NK-92 treated with Interleukin-12 subunit alpha and Interleukin-12 subunit beta, amount 100 ng/mL, for 24 hours (cell line): ENCODE measurements at regions not wholly inside any gene's neighbourhood (a gene's known extent, or its start where the extent isn't known, plus 50 kb on each side); places are given as distances from the start of the nearest gene placed in this dataset.
A peak's percentile ranks its signal among the peaks of the same experiment; 100 is the strongest.

Experiments
- DNase-seq: peaks from one replicate; lab custom pipeline; 2025; lab: John Stamatoyannopoulos, UW

DNA sequence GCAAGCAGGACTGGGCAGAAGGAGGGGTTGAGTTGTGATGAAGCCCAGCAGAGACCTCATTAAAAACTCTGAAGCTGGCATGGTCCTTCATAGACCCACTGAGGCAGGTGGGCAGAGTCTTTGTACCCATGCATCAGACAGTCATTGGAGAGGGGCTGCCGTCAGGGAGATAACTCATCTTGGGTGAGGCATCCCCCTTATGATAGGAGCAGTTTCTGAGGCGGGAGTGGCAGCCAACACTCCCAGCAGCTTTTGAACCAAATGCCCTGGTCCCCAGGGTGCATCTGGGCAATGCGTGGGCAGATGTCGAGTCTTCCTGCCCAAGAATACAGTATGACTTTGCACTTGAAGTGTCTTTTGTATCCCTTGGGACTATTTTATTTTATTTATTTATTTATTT, 68.1 kb downstream of the HTR5A start:
- DNase-seq = no peak

- no peak for DNase-seq
Measured at GRCh38 chr7:155141562-155141961, 71.4 kb downstream of the HTR5A start.

DNA sequence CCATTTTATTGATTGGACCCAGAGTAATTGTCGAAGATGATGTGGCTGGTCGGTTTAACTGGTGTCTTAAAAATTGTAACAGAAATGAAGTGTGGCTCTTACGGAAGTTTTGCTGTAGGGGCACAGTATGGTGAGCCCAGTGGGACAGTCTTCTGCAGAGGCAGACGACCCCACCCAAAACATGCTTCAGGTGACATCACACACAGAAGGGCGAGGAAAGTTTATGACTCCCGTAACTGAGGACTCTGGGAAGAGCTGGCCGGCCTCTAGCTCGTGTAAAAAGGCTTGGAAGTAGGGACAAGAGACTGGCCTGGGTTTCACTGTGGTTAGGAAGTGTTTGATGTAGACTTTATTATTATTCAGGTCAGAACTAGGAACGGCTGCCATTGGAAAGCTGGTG, 73.3 kb downstream of the HTR5A start:
- DNase-seq = no peak

GRCh38 chr7:155144371-155144770, 74.2 kb downstream of the HTR5A start:
- DNase-seq = no peak

DNA sequence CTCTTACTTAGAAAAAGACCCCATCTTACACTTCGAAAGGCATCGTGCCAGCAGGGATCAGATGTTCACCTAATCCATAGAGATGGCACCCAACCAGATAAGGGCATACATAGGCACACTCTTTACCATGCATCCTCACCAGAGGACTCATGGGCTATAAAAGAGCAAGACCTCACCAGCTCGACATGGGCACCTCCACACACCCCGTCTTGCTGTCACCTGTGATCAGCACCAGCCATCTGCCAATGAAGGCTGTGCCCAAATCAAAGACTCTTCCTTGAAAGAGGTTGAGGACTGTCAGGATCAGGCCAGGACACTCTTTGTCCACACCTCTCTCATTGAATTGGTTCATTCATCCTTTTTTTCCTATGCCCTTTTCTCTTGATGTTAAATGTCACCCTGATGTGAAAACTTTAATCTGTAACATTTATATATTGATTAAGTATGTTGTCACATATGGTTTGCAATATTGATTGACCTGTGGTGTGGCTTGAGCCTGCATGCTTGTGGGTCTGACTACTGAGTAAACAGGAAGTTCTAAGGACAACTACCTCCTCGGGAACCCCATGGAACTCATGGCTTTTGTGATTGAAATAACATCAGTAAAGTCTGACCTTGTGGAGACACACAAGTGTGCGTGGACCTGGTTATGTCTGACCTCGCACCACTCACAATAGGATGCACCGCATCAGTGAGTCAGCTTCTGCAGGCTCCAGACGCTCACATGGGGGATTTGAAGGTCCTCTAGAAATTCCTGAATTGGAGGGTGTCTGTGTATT, 75.5 kb downstream of the HTR5A start:
- no peak for DNase-seq

DNA sequence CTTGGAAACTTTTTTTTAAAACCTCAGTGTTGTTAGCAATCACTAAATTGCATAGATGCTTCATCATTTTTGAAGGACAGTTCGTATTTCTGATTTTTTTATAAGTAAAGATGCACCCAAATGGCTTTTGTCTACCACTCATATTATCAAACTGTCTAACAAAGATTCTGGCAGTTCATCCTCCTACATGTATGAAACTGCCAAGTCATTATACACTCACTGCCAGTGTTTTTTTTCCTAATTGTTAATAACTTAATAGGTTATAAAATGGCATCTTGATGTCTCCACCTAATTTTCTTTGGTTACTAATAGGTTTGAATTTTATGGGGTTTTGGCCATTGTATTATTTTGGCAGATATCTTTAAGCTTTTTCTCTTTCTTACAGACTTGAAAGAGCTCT, 77.0 kb downstream of the HTR5A start:
- DNase-seq = no peak

DNA sequence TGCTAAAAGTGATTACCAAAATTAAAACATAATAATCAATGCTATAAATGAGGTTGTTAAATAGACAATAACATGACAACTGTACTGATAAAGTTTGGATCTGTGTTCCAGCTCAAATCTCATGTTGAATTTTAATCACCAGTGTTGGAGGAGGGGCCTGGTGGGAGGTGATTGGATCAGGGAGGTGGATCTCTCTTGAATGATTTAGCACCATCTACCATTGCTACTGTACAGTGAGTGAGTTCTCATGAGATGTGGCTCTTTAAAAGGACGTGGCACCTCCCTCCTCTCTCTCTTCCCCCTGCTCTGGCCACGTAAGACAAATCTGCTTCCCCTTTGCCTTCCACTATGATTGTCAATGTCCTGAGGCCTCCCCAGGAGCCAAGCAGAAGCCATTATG, 77.5 kb downstream of the HTR5A start:
- DNase-seq = no peak

DNA sequence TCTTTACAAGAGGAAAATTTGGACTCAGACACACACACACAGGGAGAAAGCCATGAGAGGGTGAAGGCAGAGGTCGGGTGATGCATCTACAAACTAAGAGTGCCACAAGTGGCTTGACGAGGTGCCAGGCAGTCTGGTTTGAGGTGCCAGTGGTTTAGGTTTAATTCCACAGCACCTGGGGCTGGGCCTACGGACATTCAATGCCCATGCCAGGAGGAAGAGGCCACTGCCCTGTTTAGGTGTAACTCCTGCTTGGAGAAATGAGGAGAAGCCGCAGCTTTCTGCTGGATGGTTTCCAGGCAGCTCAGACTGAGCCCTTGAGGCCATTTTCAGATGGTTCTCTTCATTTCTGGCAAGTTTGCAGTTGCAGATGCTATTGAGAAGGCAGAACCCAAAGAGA, 83.6 kb downstream of the HTR5A start:
- DNase-seq = no peak

- no peak for DNase-seq
Measured at GRCh38 chr7:155154586-155154985, 84.5 kb downstream of the HTR5A start.

GRCh38 chr7:155161690-155162089, 91.6 kb downstream of the HTR5A start:
- DNase-seq = no peak

GRCh38 chr7:155162422-155162821, 92.3 kb downstream of the HTR5A start:
- DNase-seq = no peak

- DNase-seq = no peak
Measured at GRCh38 chr7:155163696-155164095, 93.6 kb downstream of the HTR5A start.

DNA sequence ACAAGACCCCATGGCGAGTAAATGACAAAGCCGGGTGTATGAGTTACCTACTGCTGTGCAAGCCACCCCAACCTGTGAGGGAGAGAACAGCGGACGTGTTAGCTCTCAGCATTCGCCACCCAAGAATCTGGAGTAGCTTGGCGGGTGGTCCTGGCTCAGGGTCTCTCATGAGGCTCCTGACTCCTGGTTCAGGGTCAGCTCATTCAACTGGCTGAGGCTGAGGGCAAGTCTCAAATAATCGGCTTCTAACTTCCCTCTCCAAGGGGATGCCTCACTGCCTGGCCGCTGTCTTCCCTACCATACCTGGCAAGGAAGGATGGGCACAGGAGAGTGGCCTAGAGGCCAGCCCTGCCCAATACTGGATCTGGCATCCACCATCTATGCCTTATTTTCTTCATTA, 94.2 kb downstream of the HTR5A start:
- no peak for DNase-seq

DNA sequence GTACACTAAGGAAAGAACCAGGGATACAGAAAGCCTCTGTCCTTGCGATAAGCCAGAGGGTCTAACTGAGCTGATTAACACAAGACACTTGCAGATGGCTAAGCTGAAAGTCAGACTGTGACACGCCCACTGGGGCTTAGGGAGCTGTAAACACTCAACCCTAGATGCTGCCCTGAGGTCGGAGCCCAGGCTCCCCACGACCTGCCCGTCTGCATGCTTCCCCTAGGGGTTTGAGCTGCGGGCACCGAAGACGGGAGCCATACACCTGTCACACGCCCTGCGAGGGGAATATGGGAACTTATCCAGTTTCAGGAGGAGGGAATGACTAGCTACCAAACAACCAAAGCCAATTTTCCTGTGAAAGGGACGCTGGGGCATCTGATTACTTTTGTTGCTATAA, 96.0 kb downstream of the HTR5A start:
- DNase-seq = no peak

DNA sequence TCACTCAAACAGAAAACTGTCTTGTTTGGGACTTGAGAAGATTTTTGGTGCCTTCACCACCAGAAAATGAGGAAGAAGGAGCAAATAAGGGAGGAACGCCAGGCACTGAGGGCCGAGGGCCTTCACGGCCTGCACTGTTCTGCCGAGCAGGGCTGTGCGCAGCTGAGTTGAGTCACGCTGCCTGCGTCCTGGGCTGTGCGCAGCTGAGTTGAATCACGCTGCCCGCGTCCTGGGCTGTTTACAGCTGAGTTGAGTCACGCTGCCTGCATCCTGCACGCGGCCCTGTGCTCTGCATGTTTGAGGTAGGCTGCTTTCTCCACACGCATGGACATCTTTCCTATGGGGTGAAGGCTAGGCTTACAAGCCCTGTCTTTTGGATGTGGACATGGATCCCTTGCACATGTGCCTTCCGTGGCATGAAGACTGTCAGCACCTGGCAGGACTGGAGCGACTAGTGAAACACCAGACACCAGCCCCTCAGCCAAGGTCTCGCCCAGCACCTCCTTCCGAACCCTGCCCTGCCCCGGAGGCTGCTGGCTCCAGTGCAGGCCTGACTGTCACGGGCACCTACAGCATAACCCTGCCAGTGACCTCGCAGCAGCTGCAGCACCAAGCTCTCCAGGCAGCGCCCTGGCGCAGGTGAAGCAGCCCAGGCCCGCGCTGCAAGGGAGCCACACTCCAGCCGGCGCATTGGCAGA, 96.7 kb downstream of the HTR5A start:
- peak; percentile 81 for DNase-seq

GRCh38 chr7:155167706-155168365, 97.7 kb downstream of the HTR5A start:
- no peak for DNase-seq

DNA sequence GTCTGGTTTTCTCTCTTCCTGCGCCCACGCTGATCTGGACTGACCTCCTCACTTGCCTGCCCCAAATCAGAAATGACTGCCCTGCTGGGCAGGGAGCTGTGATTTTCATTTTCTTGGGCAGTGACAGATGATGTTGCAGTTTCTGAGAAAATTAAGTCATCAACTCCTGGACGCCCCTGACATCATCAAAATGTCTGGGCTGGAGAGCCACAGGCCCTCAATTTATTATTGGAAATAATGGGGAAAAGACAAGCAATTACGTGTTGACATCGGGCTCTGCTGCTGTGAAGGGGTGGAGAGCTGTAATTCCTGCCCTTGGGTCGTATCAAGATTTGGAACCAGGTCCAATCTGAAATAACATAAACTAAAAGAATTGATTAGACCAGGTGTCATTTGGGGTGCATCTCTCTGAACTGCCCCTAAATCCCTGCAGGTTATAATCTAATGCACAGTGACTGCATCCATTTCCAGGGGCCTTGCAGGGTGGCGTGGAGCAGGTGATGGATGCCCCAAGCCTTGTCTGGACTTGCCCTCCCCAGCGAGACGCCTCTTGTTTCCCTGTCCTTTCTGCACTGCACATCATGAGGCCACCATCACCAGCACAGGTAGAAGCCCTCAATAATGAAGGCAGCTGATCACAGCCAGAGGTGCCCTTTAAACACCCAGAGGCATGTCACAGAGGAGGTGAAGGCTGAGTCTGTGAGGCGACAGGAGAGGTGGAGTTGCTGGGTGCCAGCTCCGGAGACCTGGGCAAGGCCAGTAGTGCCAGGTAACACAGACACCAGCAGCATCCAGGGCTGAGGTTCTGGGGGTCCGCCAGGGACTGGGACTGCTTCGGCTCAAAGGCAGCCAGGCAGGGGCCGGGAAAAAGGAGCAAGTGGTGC, 98.7 kb downstream of the HTR5A start:
- no peak for DNase-seq

DNA sequence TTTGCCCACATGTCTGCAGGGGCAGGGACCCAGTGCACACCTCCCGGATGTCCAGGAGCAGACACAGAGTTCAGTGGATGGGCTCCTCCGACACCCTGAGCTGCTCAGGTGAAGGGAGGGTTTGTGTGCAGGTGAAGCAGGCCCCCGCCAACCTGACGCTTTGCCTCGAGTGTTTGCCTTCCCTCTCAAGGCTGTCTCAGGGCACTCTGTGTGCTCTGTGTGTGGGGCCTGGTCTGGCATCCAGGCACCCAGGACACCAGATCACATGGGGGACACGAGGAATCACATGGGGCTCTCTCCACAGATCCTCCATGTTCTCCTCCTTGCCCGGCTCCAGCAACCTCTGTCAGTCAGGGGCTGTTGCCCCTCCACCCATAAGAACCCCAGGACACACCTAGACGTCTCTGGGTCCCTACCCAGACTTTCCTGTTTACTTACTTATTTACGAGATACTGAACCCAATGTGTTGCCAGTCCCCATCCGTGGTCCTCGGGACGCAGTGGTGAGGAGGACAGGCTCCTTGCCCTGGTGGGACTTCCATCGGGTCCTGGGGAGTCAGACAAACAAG, 99.5 kb downstream of the HTR5A start:
- no peak for DNase-seq

- DNase-seq = no peak
Measured at GRCh38 chr7:155170331-155170730, 100.2 kb downstream of the HTR5A start.

- DNase-seq = no peak
Measured at GRCh38 chr7:155172141-155172540, 102.0 kb downstream of the HTR5A start.

- no peak for DNase-seq
Measured at GRCh38 chr7:155173905-155174304, 103.8 kb downstream of the HTR5A start.

- DNase-seq = no peak
Measured at GRCh38 chr7:155178096-155178495, 108.0 kb downstream of the HTR5A start.
